ENCODE measurements at regions not wholly inside any gene's neighbourhood (a gene's known extent, or its start where the extent isn't known, plus 50 kb on each side); places are given as distances from the start of the nearest gene placed in this dataset.

- Histone ChIP-seq H3K4me3 (ENCODE audit: low read length) (no peak overlapping the region), H3K9me3 (replicated peaks; ENCODE audit: insufficient read depth, low read length) (no peaks in the 10 kb centered on the region), H2AFZ (ENCODE audit: low read length) (no peak overlapping the region), H3K9ac (ENCODE audit: low read length) (no peak overlapping the region), H3K9me2 (replicated peaks; ENCODE audit: insufficient read depth, low read length) (no peaks in the 10 kb centered on the region), H3K27me3 (replicated peaks; ENCODE audit: insufficient read depth, low read length) (no peaks in the 10 kb centered on the region), H3K36me3 (replicated peaks; ENCODE audit: insufficient read depth, low read length) (no peaks in the 10 kb centered on the region), H3K79me2 (ENCODE audit: low read length) (no peaks in the 10 kb centered on the region), H4K20me1 (ENCODE audit: insufficient read depth, low read length) (no peaks in the 10 kb centered on the region), H3K27ac (ENCODE audit: low read length) (no peak overlapping the region), H3K4me2 (ENCODE audit: low read depth, low read length) (no peak overlapping the region), H3F3A (ENCODE audit: insufficient read depth, low read length) (no peaks in the 10 kb centered on the region), H3K4me1 (ENCODE audit: low read length) (no peaks in the 10 kb centered on the region)
- DNase-seq = no peak
- TF ChIP-seq EZH2phosphoT487 (IDR thresholded peaks at IDR 0.05; ENCODE audit: low read length) = no peak
- TF ChIP-seq EZH2 (optimal IDR thresholded peaks at IDR 0.05; ENCODE audit: low read depth, low read length) = no peak
- TF ChIP-seq CTCF (IDR thresholded peaks at IDR 0.05; ENCODE audit: low read length) = no peak
Measured at GRCh38 chr2:60046529-60046928, 506.9 kb downstream of the BCL11A start.

- TF ChIP-seq EZH2 (optimal IDR thresholded peaks at IDR 0.05; ENCODE audit: low read depth, low read length) (no peak), EZH2phosphoT487 (IDR thresholded peaks at IDR 0.05; ENCODE audit: low read length) (no peak), CTCF (IDR thresholded peaks at IDR 0.05; ENCODE audit: low read length) (no peak)
- H2AFZ ChIP-seq (ENCODE audit: low read length) = no peak overlapping the region
Measured at GRCh38 chr2:60045456-60045855, 508.0 kb downstream of the BCL11A start.

GRCh38 chr2:60044484-60044883 is 509.0 kb downstream of the BCL11A start:
- Histone ChIP-seq H3K4me3 (ENCODE audit: low read length) (no peak overlapping the region), H3K27me3 (replicated peaks; ENCODE audit: insufficient read depth, low read length) (no peaks in the 10 kb centered on the region), H3F3A (ENCODE audit: insufficient read depth, low read length) (no peaks in the 10 kb centered on the region), H3K9ac (ENCODE audit: low read length) (no peak overlapping the region), H3K27ac (ENCODE audit: low read length) (no peak overlapping the region), H2AFZ (ENCODE audit: low read length) (no peak overlapping the region), H3K4me1 (ENCODE audit: low read length) (no peaks in the 10 kb centered on the region), H3K9me3 (replicated peaks; ENCODE audit: insufficient read depth, low read length) (no peaks in the 10 kb centered on the region), H3K4me2 (ENCODE audit: low read depth, low read length) (no peak overlapping the region), H3K36me3 (replicated peaks; ENCODE audit: insufficient read depth, low read length) (no peaks in the 10 kb centered on the region), H4K20me1 (ENCODE audit: insufficient read depth, low read length) (no peaks in the 10 kb centered on the region), H3K9me2 (replicated peaks; ENCODE audit: insufficient read depth, low read length) (no peaks in the 10 kb centered on the region), H3K79me2 (ENCODE audit: low read length) (no peaks in the 10 kb centered on the region)
- no peak for TF ChIP-seq EZH2 (optimal IDR thresholded peaks at IDR 0.05; ENCODE audit: low read depth, low read length)
- TF ChIP-seq EZH2phosphoT487 (IDR thresholded peaks at IDR 0.05; ENCODE audit: low read length) = no peak
- TF ChIP-seq CTCF (IDR thresholded peaks at IDR 0.05; ENCODE audit: low read length) = no peak
- DNase-seq = no peak

More at GRCh38 chr2:60045456-60045855, 508.0 kb downstream of the BCL11A start:
- no peaks in the 10 kb centered on the region for H3K27me3 ChIP-seq (replicated peaks; ENCODE audit: insufficient read depth, low read length)
- no peaks in the 10 kb centered on the region for H4K20me1 ChIP-seq (ENCODE audit: insufficient read depth, low read length)
- H3K9ac ChIP-seq (ENCODE audit: low read length) = no peak overlapping the region
- no peak overlapping the region for H3K4me3 ChIP-seq (ENCODE audit: low read length)
- no peak overlapping the region for H3K4me2 ChIP-seq (ENCODE audit: low read depth, low read length)
- H3F3A ChIP-seq (ENCODE audit: insufficient read depth, low read length) = no peaks in the 10 kb centered on the region
- no peaks in the 10 kb centered on the region for H3K4me1 ChIP-seq (ENCODE audit: low read length)
- no peak overlapping the region for H3K27ac ChIP-seq (ENCODE audit: low read length)
- no peaks in the 10 kb centered on the region for H3K79me2 ChIP-seq (ENCODE audit: low read length)
- H3K9me2 ChIP-seq (replicated peaks; ENCODE audit: insufficient read depth, low read length) = no peaks in the 10 kb centered on the region
- no peak for DNase-seq
- H3K9me3 ChIP-seq (replicated peaks; ENCODE audit: insufficient read depth, low read length) = no peaks in the 10 kb centered on the region
- H3K36me3 ChIP-seq (replicated peaks; ENCODE audit: insufficient read depth, low read length) = no peaks in the 10 kb centered on the region

Data from MM.1S (cell line).